GM23338 (cell line): ENCODE measurements at regions not wholly inside any gene's neighbourhood (a gene's known extent, or its start where the extent isn't known, plus 50 kb on each side); places are given as distances from the start of the nearest gene placed in this dataset.

Experiments used
- ATAC-seq: fragments of 200-7000 bp; cut with Tn5 transposase; 3 replicates; pipeline ENCODE4 v1.9.1; 2020
- DNase-seq: peaks from one replicate; pipeline ENCODE4 v3.0.0-alpha.2; 2015; ENCODE audit warnings: low spot score
- H2AFZ ChIP-seq: fragments of 200-600 bp; sonication (generic); 2 replicates; pipeline ENCODE4 v1.8.0; 2016; ENCODE audit warnings: antibody characterized with exemption, mild to moderate bottlenecking, moderate library complexity
- H3F3A ChIP-seq: fragments of 200-600 bp; sonication (generic); replicated peaks from 2 replicates; pipeline ENCODE4 v1.8.0; 2017; ENCODE audit warnings: antibody characterized with exemption, mixed run types, low read depth
- H3K27ac ChIP-seq: fragments of 200-600 bp; sonication (generic); 2 replicates; pipeline ENCODE4 v1.6.1; 2016; ENCODE audit warnings: low read depth
- H3K27me3 ChIP-seq: fragments of 200-600 bp; sonication (generic); 2 replicates; pipeline ENCODE4 v1.8.0; 2016; ENCODE audit warnings: mild to moderate bottlenecking, mixed run types, moderate library complexity; ENCODE audit not compliant: insufficient read depth
- H3K36me3 ChIP-seq: fragments of 200-600 bp; sonication (generic); 2 replicates; pipeline ENCODE4 v1.8.0; 2016; ENCODE audit warnings: mild to moderate bottlenecking; ENCODE audit not compliant: insufficient read depth
- H3K4me1 ChIP-seq: fragments of 200-600 bp; sonication (generic); 2 replicates; pipeline ENCODE4 v1.8.0; 2016; ENCODE audit warnings: mild to moderate bottlenecking, moderate library complexity; ENCODE audit not compliant: insufficient read depth
- H3K4me2 ChIP-seq: fragments of 200-600 bp; sonication (generic); 2 replicates; pipeline ENCODE4 v1.7.1; 2017; ENCODE audit warnings: mixed run types
- H3K4me3 ChIP-seq: fragments of 200-600 bp; sonication (generic); 2 replicates; pipeline ENCODE4 v1.6.1; 2016; ENCODE audit warnings: mixed run types
- H3K79me2 ChIP-seq: fragments of 200-600 bp; sonication (generic); replicated peaks from 2 replicates; pipeline ENCODE4 v1.8.0; 2017; ENCODE audit warnings: mild to moderate bottlenecking; ENCODE audit not compliant: insufficient read depth
- H3K9me2 ChIP-seq: fragments of 200-600 bp; sonication (generic); 2 replicates; pipeline ENCODE4 v1.8.0; 2017; ENCODE audit not compliant: insufficient read depth
- H4K20me1 ChIP-seq: fragments of 200-600 bp; sonication (generic); replicated peaks from 2 replicates; pipeline ENCODE4 v1.8.0; 2017; ENCODE audit warnings: mild to moderate bottlenecking; ENCODE audit not compliant: insufficient read depth
- H3K27ac Mint-ChIP-seq: 2 replicates; pipeline ENCODE4 v1.8.0; 2020; ENCODE audit warnings: inconsistent platforms, mild to moderate bottlenecking, moderate library complexity, mixed read lengths
- H3K27me3 Mint-ChIP-seq: 3 replicates; pipeline ENCODE4 v1.8.0; 2022; ENCODE audit warnings: low read depth, mild to moderate bottlenecking, moderate library complexity, mixed read lengths, inconsistent platforms; ENCODE audit not compliant: insufficient read depth, poor library complexity
- H3K36me3 Mint-ChIP-seq: 3 replicates; pipeline ENCODE4 v1.8.0; 2021; ENCODE audit warnings: low read depth, mild to moderate bottlenecking, inconsistent platforms, moderate library complexity, mixed read lengths
- H3K4me1 Mint-ChIP-seq: 3 replicates; pipeline ENCODE4 v1.8.0; 2020; ENCODE audit warnings: mild to moderate bottlenecking, inconsistent platforms, mixed read lengths
- H3K4me3 Mint-ChIP-seq: 3 replicates; pipeline ENCODE4 v1.8.0; 2021; ENCODE audit warnings: moderate library complexity, mild to moderate bottlenecking, inconsistent platforms, mixed read lengths
- H3K9me3 Mint-ChIP-seq: 3 replicates; pipeline ENCODE4 v1.8.0; 2020; ENCODE audit warnings: moderate library complexity, mild to moderate bottlenecking, inconsistent platforms, mixed read lengths
- CREB1 ChIP-seq: fragments of 250-450 bp; sonication (Bioruptor Pico); IDR thresholded peaks from 2 replicates; pipeline ENCODE4 v1.5.0; 2020; ENCODE audit warnings: low read depth, mild to moderate bottlenecking, moderate library complexity
- ETS1 ChIP-seq: IDR thresholded peaks from 2 replicates; pipeline ENCODE4 v1.6.1; 2016; ENCODE audit warnings: antibody characterized with exemption
- EZH2 ChIP-seq: fragments of 200-600 bp; sonication (generic); IDR thresholded peaks from one replicate; pipeline ENCODE4 v1.8.0; 2017; ENCODE audit warnings: antibody characterized with exemption, mild to moderate bottlenecking, low read depth; ENCODE audit not compliant: unreplicated experiment
- JUNB ChIP-seq: IDR thresholded peaks from one replicate; pipeline ENCODE4 v1.6.1; 2016; ENCODE audit warnings: antibody characterized with exemption; ENCODE audit not compliant: unreplicated experiment
- NANOG ChIP-seq: IDR thresholded peaks from 2 replicates; pipeline ENCODE4 v1.6.1; 2016; ENCODE audit warnings: antibody characterized with exemption, borderline replicate concordance
- POLR2AphosphoS5 ChIP-seq: IDR thresholded peaks from 2 replicates; pipeline ENCODE4 v1.6.1; 2016; ENCODE audit warnings: antibody characterized with exemption, low read depth
- REST ChIP-seq: IDR thresholded peaks from one replicate; pipeline ENCODE4 v1.6.1; 2018; ENCODE audit warnings: antibody characterized with exemption; ENCODE audit not compliant: unreplicated experiment
- STAT1 ChIP-seq: IDR thresholded peaks from one replicate; pipeline ENCODE4 v1.6.1; 2016; ENCODE audit warnings: antibody characterized with exemption; ENCODE audit not compliant: unreplicated experiment
- ZNF114 ChIP-seq: fragments of 250-450 bp; sonication (Bioruptor Pico); IDR thresholded peaks from 2 replicates; pipeline ENCODE4 v1.5.0; 2020; ENCODE audit warnings: mild to moderate bottlenecking, moderate library complexity
- ZNF331 ChIP-seq: fragments of 250-450 bp; sonication (Bioruptor Pico); IDR thresholded peaks from 2 replicates; pipeline ENCODE4 v1.5.0; 2020; ENCODE audit warnings: low read depth, mild to moderate bottlenecking, moderate library complexity
- ZNF462 ChIP-seq: fragments of 250-450 bp; sonication (Bioruptor Pico); IDR thresholded peaks from 2 replicates; pipeline ENCODE4 v1.5.0; 2020; ENCODE audit warnings: mild to moderate bottlenecking, moderate library complexity
- TF ChIP-seq, protein P1 (sequence below), 2 experiments: fragments of 200-600 bp in 1 of 2; sonication (generic) in 1 of 2; conservative IDR thresholded peaks; 2 replicates each; pipeline versions ENCODE4 v1.5.1 to v1.6.1; 2016 to 2017; ENCODE audit warnings: antibody characterized with exemption in 2 of 2, low read depth in 2 of 2, mild to moderate bottlenecking in 2 of 2, moderate library complexity in 1 of 2

GRCh38 chr17:79666111-79666510, 55.3 kb upstream of the RBFOX3 start (continued):
- TF ChIP-seq ZNF462 (CRISPR knock-in tag) (no peak), ZNF331 (CRISPR knock-in tag) (no peak), NANOG (no peak)

DNA sequence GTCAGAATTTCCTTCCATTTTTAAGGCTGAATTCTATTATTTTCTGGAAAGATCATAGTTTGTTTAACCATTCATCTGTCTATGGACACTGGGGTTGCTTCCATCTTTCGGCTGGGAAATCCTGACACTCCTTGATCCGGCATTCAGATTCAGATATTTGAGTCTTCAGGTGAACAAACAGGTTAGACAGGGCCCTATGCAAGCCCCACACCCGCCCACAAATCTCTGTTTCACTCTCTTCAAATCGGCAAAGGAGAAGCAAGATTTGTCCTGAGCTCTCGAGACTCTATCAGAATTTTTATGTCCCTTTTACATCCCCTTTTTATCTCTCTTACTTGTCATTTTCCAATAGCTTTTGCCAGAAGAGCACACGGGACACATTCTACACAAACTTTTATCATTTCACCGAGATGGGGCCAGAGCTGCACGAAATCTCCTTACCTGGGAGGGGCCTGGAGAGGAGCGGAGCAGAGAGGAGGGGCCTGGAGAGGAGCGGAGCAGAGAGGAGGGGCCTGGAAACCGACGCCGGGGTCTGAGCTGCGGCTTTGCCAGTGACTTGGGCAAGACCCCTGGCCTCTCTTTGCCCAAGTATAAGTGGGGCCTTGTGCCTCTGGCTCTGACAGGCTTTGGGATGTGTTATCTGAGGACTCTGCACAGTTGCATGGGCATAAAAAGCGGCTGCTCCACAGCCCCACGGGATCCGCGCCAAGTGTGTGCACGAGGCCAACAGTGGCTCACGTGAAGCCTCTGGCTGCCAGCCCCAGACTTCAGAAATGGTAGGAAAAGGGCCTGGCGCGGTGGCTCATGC, 54.3 kb upstream of the RBFOX3 start:
- Mint-ChIP-seq H3K4me1 (peaks cover 10% of the 10 kb centered on the region), H3K27ac (no peak overlapping the region), H3K4me3 (peak overlapping the region; percentile 69), H3K36me3 (peaks cover 5% of the 10 kb centered on the region), H3K9me3 (peaks cover 22% of the 10 kb centered on the region), H3K27me3 (peaks cover 13% of the 10 kb centered on the region)
- Histone ChIP-seq H3K27me3 (no peaks in the 10 kb centered on the region), H3K9me2 (no peaks in the 10 kb centered on the region), H3K4me3 (peak overlapping the region; percentile 49), H4K20me1 (no peaks in the 10 kb centered on the region), H3K4me1 (peaks cover 4% of the 10 kb centered on the region), H3K79me2 (no peaks in the 10 kb centered on the region), H3K36me3 (no peaks in the 10 kb centered on the region), H2AFZ (peak overlapping the region; percentile 34), H3K4me2 (peak overlapping the region; percentile 80), H3F3A (no peaks in the 10 kb centered on the region), H3K27ac (no peak overlapping the region)
- ATAC-seq: peak; percentile 99
- DNase-seq: peak; percentile 74
- TF ChIP-seq, protein P1, sequence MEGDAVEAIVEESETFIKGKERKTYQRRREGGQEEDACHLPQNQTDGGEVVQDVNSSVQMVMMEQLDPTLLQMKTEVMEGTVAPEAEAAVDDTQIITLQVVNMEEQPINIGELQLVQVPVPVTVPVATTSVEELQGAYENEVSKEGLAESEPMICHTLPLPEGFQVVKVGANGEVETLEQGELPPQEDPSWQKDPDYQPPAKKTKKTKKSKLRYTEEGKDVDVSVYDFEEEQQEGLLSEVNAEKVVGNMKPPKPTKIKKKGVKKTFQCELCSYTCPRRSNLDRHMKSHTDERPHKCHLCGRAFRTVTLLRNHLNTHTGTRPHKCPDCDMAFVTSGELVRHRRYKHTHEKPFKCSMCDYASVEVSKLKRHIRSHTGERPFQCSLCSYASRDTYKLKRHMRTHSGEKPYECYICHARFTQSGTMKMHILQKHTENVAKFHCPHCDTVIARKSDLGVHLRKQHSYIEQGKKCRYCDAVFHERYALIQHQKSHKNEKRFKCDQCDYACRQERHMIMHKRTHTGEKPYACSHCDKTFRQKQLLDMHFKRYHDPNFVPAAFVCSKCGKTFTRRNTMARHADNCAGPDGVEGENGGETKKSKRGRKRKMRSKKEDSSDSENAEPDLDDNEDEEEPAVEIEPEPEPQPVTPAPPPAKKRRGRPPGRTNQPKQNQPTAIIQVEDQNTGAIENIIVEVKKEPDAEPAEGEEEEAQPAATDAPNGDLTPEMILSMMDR (conservative IDR thresholded peaks at IDR 0.05; ENCODE audit: low read depth in 2 of 2): no peak
- no peak for TF ChIP-seq ETS1
- TF ChIP-seq NANOG: no peak
- no peak for TF ChIP-seq CREB1
- no peak for TF ChIP-seq STAT1
- TF ChIP-seq EZH2: no peak
- TF ChIP-seq ZNF114 (CRISPR knock-in tag): no peak
- TF ChIP-seq POLR2AphosphoS5: no peak
- no peak for TF ChIP-seq JUNB
- TF ChIP-seq REST: no peak
